ENCODE measurements at regions not wholly inside any gene's neighbourhood (a gene's known extent, or its start where the extent isn't known, plus 50 kb on each side); places are given as distances from the start of the nearest gene placed in this dataset.

DNA sequence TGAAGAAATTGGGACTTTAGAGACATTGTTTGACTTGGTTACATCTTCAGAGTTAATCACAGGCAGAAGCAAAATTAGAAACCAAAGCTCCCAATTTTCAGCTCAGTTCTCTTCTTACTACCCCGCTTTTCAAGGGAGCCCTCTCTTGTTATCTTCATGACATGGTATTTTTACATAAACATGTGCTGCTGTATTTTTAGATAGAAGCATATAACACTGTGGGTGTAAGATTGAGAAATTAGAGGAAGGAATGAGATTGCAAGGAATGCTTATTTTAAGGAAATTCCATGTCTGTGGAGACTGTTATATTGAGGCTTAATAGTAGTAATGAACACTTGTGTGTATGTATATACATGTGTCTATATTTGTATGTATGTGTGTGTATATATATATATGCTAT is 401.6 kb downstream of the TMEM232 start:
- no peak overlapping the region for H3K27ac Mint-ChIP-seq
- intact Hi-C loops (cut with DNase I, micrococcal nuclease) = loop anchor here in 1 of 2 experiments (10.0 kb wide), 1 partner anchor 1400 kb away; no protein-coding TSS in a partner anchor
- no peaks in the 10 kb centered on the region for H3K36me3 Mint-ChIP-seq (ENCODE audit: low read depth)
- no peaks in the 10 kb centered on the region for H3K4me1 Mint-ChIP-seq
- no peak for DNase-seq
- ChIA-PET CTCF (interaction anchor here (1.1 kb wide), 1 partner anchor 12 kb away, joined by 3 read pairs; no protein-coding TSS in a partner anchor), POLR2A (no interaction called here)
- no peak overlapping the region for H3K4me3 Mint-ChIP-seq
- H3K9me3 Mint-ChIP-seq (ENCODE audit: low read depth) = no peaks in the 10 kb centered on the region
- no peaks in the 10 kb centered on the region for H3K27me3 Mint-ChIP-seq
- no peak for ATAC-seq

DNA sequence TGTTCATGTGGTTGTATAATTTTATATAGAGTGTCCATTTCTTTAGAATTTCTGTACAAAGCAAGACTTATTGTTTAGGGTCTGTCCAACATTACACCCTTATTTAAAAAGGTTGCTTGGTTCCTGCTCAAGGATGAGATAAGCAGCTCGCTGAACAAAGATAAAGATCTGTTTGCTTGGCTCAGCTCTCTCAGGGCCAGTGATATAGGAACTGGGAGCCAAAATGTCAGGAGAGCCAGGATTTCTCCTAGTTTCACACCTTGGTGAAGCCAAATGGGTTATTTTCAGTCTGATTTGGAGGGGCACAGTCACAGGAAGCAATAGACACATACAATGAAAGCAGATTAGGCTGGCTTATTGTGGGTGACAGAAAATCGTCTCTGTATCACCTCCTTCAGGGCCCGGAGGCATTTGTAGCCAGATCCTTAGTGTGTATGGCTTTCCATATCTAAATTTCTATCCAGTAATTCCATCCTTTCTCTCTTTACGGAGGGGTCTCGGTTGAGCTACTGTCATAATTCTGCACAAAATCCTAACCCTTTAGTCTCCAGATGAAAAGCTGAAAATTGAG is 396.4 kb downstream of the TMEM232 start:
- H3K4me1 Mint-ChIP-seq = no peaks in the 10 kb centered on the region
- H3K4me3 Mint-ChIP-seq = no peak overlapping the region
- no peaks in the 10 kb centered on the region for H3K27me3 Mint-ChIP-seq
- no peak overlapping the region for H3K27ac Mint-ChIP-seq
- intact Hi-C loops (cut with DNase I, micrococcal nuclease) = loop anchor here in 1 of 2 experiments (10.0 kb wide), 1 partner anchor 1405 kb away; no protein-coding TSS in a partner anchor
- DNase-seq = no peak
- H3K36me3 Mint-ChIP-seq (ENCODE audit: low read depth) = no peaks in the 10 kb centered on the region
- ATAC-seq = no peak
- no peaks in the 10 kb centered on the region for H3K9me3 Mint-ChIP-seq (ENCODE audit: low read depth)
- ChIA-PET CTCF (interaction anchor here (0.6 kb wide), 1 partner anchor 12 kb away, joined by 4 read pairs; no protein-coding TSS in a partner anchor), POLR2A (no interaction called here)

DNA sequence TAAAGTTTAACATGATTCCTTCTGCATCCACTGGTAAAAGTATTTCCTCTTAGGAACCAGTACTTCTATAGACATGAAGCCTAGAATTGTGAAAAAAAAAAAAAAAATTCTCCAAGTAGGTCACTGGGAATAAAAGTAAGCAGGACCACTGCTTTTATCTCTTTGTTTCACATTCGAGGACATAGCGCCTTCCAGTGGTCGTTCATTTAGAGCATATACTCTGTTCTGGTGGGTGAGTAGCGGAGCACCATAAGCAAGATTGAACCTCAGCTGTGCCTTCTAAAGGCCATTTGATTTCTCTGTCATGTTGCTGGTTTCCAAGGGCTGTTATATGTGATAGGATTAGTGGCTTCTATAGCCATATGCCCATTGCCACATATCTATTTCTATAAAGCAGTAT is 393.1 kb downstream of the TMEM232 start:
- Mint-ChIP-seq H3K27me3 (no peaks in the 10 kb centered on the region), H3K27ac (no peak overlapping the region), H3K36me3 (ENCODE audit: low read depth) (no peaks in the 10 kb centered on the region), H3K4me3 (no peak overlapping the region), H3K9me3 (ENCODE audit: low read depth) (no peaks in the 10 kb centered on the region), H3K4me1 (no peaks in the 10 kb centered on the region)
- DNase-seq (peak; percentile 32), ATAC-seq (no peak)
- ChIA-PET CTCF (interaction anchor here (0.6 kb wide), 1 partner anchor 190 kb away, joined by 3 read pairs; no protein-coding TSS in a partner anchor), POLR2A (no interaction called here)
- intact Hi-C loops (cut with DNase I, micrococcal nuclease) = no loop called here

DNA sequence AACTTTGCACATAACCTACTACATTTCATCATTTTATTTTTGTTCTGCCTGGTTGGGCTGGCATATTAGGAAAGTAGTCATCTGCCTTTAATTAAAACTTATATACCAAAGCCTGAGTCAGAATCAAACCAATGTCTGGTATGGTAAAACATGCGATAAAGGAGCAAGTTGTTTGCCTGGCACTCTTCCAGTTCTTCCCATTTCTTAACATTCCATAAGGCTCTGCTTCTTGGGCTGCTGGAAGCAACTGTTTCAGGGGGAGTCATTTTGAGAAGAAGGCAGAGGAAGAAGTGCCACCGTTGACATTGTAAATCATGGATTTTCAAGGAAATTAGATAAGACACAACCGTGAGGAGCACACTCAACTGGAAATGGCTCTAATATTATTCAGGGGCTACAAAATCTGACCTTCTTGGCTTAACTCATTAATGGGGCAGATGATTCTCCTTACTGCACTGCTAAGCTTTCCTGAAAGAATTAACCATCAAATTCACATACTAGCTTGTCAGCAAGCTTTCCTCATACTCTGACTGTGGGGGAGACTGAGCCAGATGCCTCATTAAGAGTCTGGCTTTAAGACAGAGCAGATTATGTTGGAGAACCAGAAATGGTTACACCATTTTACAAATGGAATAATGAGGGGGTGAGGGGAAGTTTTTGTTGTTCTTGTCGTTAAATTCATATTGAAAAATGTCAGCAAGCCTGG is 391.0 kb downstream of the TMEM232 start:
- DNase-seq (no peak), ATAC-seq (no peak)
- ChIA-PET CTCF (interaction anchor here (1.2 kb wide), 1 partner anchor 8 kb away, joined by 3 read pairs; no protein-coding TSS in a partner anchor), POLR2A (no interaction called here)
- Mint-ChIP-seq H3K27ac (no peak overlapping the region), H3K27me3 (no peaks in the 10 kb centered on the region), H3K9me3 (ENCODE audit: low read depth) (no peaks in the 10 kb centered on the region), H3K4me3 (no peak overlapping the region), H3K36me3 (ENCODE audit: low read depth) (no peaks in the 10 kb centered on the region), H3K4me1 (no peaks in the 10 kb centered on the region)
- intact Hi-C loops (cut with DNase I, micrococcal nuclease) = no loop called here

DNA sequence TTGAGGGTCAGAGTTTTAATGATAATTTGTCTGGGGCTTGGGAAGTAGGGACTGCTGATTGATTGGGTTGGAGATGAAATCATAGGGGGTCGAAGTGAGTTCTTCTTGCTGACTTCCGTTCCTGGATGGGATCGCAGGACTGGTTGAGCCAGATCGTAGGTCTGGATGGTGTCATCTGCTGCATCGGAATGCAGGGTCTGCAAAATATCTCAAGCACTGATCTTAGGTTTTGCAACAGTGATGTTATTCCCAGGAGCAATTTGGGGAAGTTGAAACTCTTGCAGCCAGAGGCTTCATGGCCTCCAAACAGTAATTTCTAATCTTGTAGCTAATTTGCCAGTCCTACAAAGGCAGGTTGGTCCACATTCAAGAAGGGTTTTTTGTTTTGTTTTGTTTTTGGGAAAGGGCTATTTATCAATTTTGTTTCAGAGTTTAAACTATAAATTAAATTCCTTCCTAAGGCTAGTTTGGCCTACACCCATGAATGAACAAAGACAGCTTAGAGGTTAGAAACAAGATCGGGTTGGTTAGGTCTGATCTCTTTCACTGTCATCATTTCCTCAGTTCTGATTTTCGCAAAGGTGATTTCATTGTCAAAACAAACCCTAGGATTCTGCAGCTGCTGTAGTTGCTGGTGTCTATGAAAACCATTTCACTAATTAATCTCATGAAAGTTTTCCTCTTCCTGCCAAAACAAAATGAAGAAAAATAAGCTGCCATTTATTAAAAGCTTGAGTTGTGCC is 388.0 kb downstream of the TMEM232 start:
- no peak overlapping the region for H3K4me3 Mint-ChIP-seq
- no peaks in the 10 kb centered on the region for H3K27me3 Mint-ChIP-seq
- no peak overlapping the region for H3K27ac Mint-ChIP-seq
- no peak for ATAC-seq
- H3K9me3 Mint-ChIP-seq (ENCODE audit: low read depth) = no peaks in the 10 kb centered on the region
- DNase-seq = no peak
- intact Hi-C loops (cut with DNase I, micrococcal nuclease) = no loop called here
- POLR2A ChIA-PET = no interaction called here
- no peaks in the 10 kb centered on the region for H3K36me3 Mint-ChIP-seq (ENCODE audit: low read depth)
- H3K4me1 Mint-ChIP-seq = no peaks in the 10 kb centered on the region
- CTCF ChIA-PET = no interaction called here

DNA sequence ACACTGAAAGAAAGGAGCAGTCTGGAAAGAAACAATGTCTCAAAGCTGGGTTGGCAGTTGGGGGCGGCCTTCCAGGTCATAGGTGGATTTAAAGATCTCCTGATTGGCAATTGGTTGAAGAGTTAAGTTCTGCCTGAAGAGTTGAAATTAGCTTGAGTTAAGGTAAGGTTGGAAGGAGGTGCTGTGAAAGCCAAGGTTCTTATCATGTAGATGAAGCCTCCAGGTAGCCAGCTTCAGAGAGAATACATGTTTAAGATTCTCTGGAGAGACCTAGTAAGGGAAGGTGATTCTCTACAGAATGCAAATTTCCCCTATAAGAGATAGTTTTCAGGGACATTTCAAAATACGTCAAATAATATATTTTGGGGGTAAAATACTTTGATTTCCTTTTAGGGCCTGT is 387.1 kb downstream of the TMEM232 start:
- H3K4me3 Mint-ChIP-seq = no peak overlapping the region
- no peak overlapping the region for H3K27ac Mint-ChIP-seq
- H3K27me3 Mint-ChIP-seq = no peaks in the 10 kb centered on the region
- ChIA-PET POLR2A (no interaction called here), CTCF (no interaction called here)
- no peaks in the 10 kb centered on the region for H3K9me3 Mint-ChIP-seq (ENCODE audit: low read depth)
- no peaks in the 10 kb centered on the region for H3K36me3 Mint-ChIP-seq (ENCODE audit: low read depth)
- no peak for DNase-seq
- H3K4me1 Mint-ChIP-seq = no peaks in the 10 kb centered on the region
- intact Hi-C loops (cut with DNase I, micrococcal nuclease) = no loop called here
- no peak for ATAC-seq

DNA sequence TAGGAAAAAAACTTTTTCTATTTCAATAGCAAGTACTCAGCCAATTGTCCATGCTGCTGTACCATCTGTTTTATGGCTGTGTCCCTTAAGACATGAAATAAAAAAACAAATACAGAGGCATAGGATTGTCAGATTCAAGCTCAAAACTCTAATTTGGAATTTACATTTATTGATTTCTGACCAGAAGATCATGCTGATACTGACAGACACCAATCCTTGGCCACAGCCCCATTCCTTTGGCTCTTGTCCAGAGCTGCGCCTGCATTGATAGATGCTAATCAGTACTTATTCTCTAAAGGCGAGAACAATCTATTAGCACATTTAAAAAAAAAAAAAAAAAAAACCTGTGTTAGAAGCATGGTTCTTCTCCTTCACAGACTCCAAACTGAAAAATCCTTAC is 384.6 kb downstream of the TMEM232 start:
- Mint-ChIP-seq H3K9me3 (ENCODE audit: low read depth) (no peaks in the 10 kb centered on the region), H3K4me3 (no peak overlapping the region), H3K27ac (no peak overlapping the region), H3K36me3 (ENCODE audit: low read depth) (no peaks in the 10 kb centered on the region), H3K27me3 (no peaks in the 10 kb centered on the region), H3K4me1 (no peaks in the 10 kb centered on the region)
- DNase-seq = no peak
- ChIA-PET POLR2A (no interaction called here), CTCF (interaction anchor here (0.6 to 0.7 kb wide), 2 partner anchors 12 to 662 kb away, joined by 3 to 4 read pairs; no protein-coding TSS in a partner anchor)
- ATAC-seq = no peak
- intact Hi-C loops (cut with DNase I, micrococcal nuclease) = no loop called here

DNA sequence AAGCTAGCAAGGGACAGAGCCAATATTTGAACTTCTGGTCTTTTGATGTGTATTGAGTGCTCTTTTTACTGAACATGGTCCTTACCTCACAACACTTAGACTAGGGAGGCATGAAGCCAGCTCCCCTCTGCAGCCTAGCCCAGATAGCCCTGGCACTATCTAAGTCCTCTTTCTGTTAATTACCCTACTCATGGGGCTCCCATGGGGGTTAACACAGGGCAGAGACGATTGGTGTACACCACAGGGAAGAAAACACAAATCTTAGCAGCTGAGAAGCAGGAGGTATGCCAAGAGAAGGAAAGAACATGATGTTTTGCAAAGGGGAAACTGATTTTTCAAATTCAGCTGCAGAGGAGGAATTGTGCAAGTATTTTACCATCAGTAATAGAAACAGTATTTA is 383.8 kb downstream of the TMEM232 start:
- ATAC-seq = no peak
- ChIA-PET CTCF (interaction anchor here (0.6 kb wide), 2 partner anchors 143 to 663 kb away, joined by 3 read pairs; no protein-coding TSS in a partner anchor), POLR2A (no interaction called here)
- Mint-ChIP-seq H3K4me1 (no peaks in the 10 kb centered on the region), H3K27ac (no peak overlapping the region), H3K9me3 (ENCODE audit: low read depth) (no peaks in the 10 kb centered on the region), H3K4me3 (no peak overlapping the region), H3K36me3 (ENCODE audit: low read depth) (no peaks in the 10 kb centered on the region), H3K27me3 (no peaks in the 10 kb centered on the region)
- intact Hi-C loops (cut with DNase I, micrococcal nuclease) = no loop called here
- no peak for DNase-seq

DNA sequence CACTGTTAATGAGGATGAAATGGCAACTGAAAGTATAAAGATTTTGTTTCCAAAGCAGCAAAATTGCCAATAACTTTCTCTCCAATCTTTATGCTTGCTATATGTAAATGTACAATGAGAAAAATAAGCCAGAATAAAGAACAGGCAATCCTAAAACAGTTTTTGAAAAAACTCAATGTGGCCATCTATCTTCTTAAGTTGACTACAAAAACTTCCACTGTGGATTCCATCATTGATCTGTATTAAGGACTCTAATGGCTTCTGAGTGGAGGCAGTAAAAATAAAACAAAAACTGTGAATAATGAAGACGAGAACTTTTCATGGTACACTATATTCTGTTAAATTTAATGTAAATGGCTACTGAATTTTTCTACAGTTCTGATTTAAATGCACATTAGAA is 382.9 kb downstream of the TMEM232 start:
- Mint-ChIP-seq H3K27ac (no peak overlapping the region), H3K9me3 (ENCODE audit: low read depth) (no peaks in the 10 kb centered on the region), H3K4me3 (no peak overlapping the region), H3K4me1 (no peaks in the 10 kb centered on the region), H3K27me3 (no peaks in the 10 kb centered on the region), H3K36me3 (ENCODE audit: low read depth) (no peaks in the 10 kb centered on the region)
- intact Hi-C loops (cut with DNase I, micrococcal nuclease) = no loop called here
- ATAC-seq (no peak), DNase-seq (no peak)
- ChIA-PET CTCF (interaction anchor here (1.2 kb wide), 1 partner anchor 1199 kb away, joined by 4 read pairs; no protein-coding TSS in a partner anchor), POLR2A (no interaction called here)

DNA sequence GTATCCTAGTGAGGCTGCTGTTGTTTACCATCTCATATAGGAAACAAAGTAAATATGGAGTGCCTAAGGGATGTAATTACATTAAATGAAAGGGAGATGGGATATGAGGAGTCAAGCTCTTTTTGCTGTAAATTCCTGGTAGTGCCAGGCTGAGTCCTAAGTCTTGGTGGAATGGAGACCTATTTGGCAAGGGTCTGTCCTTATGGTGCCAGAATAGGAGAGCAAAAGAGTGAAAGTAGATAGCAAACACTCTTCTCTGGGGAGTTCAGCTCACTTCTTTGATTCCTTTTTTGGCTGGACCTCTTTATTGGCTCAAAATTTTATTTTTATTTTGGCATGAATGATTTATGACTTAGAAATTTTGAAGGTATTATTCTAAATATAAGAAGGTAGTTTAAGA is 380.8 kb downstream of the TMEM232 start:
- no peaks in the 10 kb centered on the region for H3K27me3 Mint-ChIP-seq
- H3K4me3 Mint-ChIP-seq = no peak overlapping the region
- intact Hi-C loops (cut with DNase I, micrococcal nuclease) = no loop called here
- CTCF ChIA-PET = no interaction called here
- POLR2A ChIA-PET = no interaction called here
- DNase-seq (no peak), ATAC-seq (no peak)
- H3K9me3 Mint-ChIP-seq (ENCODE audit: low read depth) = no peaks in the 10 kb centered on the region
- no peaks in the 10 kb centered on the region for H3K4me1 Mint-ChIP-seq
- H3K36me3 Mint-ChIP-seq (ENCODE audit: low read depth) = no peaks in the 10 kb centered on the region
- no peak overlapping the region for H3K27ac Mint-ChIP-seq

DNA sequence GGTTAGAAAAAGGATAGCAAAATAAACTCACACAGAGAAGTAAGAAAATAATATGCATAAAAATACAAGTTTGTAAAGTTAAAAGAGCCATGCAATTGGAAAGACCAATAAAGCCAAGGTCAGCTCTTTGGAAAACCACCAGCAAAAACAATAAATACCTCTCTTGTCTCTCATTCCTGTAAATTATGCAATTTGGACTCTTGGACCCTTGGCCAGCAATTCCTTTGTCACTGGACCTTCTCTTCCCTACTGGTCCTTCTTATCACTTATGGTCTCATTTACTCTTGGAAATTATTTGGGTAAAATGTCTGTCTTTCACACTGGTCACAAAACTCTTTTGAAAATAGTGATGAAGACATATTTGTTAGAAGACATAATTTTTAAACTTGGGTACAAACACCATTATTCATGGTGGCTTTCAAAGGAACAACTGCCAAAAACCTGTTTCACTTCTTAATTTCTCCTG is 379.5 kb downstream of the TMEM232 start:
- peaks cover 2% of the 10 kb centered on the region for H3K27me3 Mint-ChIP-seq
- H3K27ac Mint-ChIP-seq = no peak overlapping the region
- H3K36me3 Mint-ChIP-seq (ENCODE audit: low read depth) = no peaks in the 10 kb centered on the region
- ChIA-PET CTCF (no interaction called here), POLR2A (no interaction called here)
- DNase-seq = no peak
- no peak for ATAC-seq
- H3K9me3 Mint-ChIP-seq (ENCODE audit: low read depth) = no peaks in the 10 kb centered on the region
- H3K4me1 Mint-ChIP-seq = no peaks in the 10 kb centered on the region
- intact Hi-C loops (cut with DNase I, micrococcal nuclease) = no loop called here
- H3K4me3 Mint-ChIP-seq = no peak overlapping the region

DNA sequence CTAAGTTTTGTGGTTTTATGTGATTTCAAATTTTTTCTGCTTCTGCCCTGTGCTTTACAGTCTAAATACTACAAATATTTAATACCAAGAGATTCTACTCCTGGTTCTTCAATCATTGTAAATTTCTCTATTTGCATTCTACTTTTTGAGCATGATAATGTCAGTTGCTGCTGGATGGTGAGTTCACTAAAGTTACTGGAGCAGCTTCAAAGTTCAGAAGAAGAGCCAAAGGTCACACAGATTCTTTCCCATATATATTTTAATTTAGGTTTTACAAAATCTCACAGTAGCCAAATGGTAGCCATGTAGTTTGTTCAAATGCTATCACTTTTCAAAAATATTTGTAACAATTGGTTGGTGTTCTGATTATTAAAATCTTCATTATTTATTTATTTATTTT is 378.7 kb downstream of the TMEM232 start:
- intact Hi-C loops (cut with DNase I, micrococcal nuclease) = no loop called here
- no peaks in the 10 kb centered on the region for H3K4me1 Mint-ChIP-seq
- H3K36me3 Mint-ChIP-seq (ENCODE audit: low read depth) = no peaks in the 10 kb centered on the region
- no peak for ATAC-seq
- ChIA-PET POLR2A (no interaction called here), CTCF (no interaction called here)
- H3K27ac Mint-ChIP-seq = no peak overlapping the region
- no peaks in the 10 kb centered on the region for H3K9me3 Mint-ChIP-seq (ENCODE audit: low read depth)
- H3K4me3 Mint-ChIP-seq = no peak overlapping the region
- peaks cover 2% of the 10 kb centered on the region for H3K27me3 Mint-ChIP-seq
- no peak for DNase-seq

Measured in activated CD4-positive, alpha-beta T cell treated with anti-CD3 and anti-CD28 coated beads for 36 hours (primary cell).